ENCODE measurements at regions not wholly inside any gene's neighbourhood (a gene's known extent, or its start where the extent isn't known, plus 50 kb on each side); places are given as distances from the start of the nearest gene placed in this dataset.

DNA sequence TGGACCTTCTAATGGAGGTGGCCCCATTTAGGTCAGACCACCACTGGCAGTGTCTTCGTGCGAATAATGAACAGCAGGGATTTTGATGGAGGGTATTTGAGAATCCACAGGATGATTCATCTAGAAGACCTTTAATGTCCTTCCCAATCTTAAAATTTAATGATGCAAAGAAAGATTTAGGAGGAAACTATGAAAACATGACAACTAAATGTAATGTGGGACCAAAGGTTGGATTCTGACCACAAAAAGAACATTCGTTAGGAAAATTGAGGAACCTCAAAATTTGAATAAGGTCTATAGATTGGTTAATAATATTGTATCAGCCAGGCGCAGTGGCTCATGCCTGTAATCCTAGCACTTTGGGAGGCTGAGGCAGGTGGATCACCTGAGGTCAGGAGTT is 78.2 kb upstream of the TMPO start:
- H3K9ac ChIP-seq (ENCODE audit: low read length) = no peak overlapping the region

DNA sequence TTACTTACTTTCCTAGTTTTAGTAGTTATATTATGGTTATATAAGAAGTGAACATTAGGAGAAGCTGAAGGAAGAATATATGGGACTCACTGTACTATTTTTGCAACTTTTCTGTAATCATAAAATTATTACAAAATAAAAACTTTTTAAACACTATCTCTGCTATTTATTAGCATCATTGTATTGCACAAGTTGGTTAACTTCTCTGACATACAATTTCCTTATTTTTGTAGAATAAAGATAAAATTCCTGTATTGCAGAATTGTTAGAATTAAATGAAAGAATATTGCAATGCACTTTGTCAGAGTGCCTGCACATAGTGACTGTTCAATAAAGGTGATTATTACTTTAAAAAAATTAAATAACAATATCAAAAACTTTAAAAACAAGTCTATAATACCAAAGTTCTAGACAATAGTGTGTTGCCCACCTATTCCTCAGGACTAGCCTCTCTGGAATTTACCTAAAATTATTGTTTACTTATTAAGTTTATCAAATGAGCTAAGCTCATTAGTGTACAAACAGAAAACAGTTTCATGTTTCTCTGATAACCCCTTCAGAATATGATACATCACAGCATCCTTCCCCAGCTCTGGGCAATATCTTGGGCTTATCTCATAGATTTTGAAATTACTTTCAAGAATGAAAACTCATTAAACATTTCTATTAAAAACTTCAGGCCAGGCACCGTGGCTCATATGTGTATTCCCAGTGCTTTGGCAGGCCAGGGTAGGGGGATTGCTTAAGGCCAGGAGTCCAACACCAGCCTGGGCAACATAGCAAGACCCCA is 77.4 kb upstream of the TMPO start:
- Histone ChIP-seq H3K9me2 (ENCODE audit: insufficient read depth, low read length) (no peaks in the 10 kb centered on the region), H3K79me2 (replicated peaks; ENCODE audit: insufficient read depth, low read length) (no peaks in the 10 kb centered on the region), H3K36me3 (ENCODE audit: insufficient read depth, low read length) (no peaks in the 10 kb centered on the region), H3K4me3 (ENCODE audit: low read length) (no peak overlapping the region), H3K27me3 (ENCODE audit: insufficient read depth, low read depth, low read length) (no peaks in the 10 kb centered on the region), H3K4me2 (ENCODE audit: low read length) (no peak overlapping the region), H3K9ac (ENCODE audit: low read length) (no peak overlapping the region), H3K9me3 (ENCODE audit: low read length) (no peaks in the 10 kb centered on the region), H3K27ac (ENCODE audit: low read length) (no peak overlapping the region), H4K20me1 (ENCODE audit: insufficient read depth) (no peaks in the 10 kb centered on the region), H2AFZ (ENCODE audit: low read depth, low read length) (no peak overlapping the region), H3F3A (ENCODE audit: insufficient read depth, low read length, poor library complexity, severe bottlenecking) (no peaks in the 10 kb centered on the region)
- no peak for TF ChIP-seq POLR2AphosphoS5 (IDR thresholded peaks at IDR 0.05)
- no peak for TF ChIP-seq EZH2 (IDR thresholded peaks at IDR 0.05; ENCODE audit: borderline replicate concordance, insufficient read depth, low read length, poor library complexity, severe bottlenecking)

More for the DNA sequence above, 78.2 kb upstream of the TMPO start:
- Histone ChIP-seq H3K9me3 (ENCODE audit: low read length) (no peaks in the 10 kb centered on the region), H4K20me1 (ENCODE audit: insufficient read depth) (no peaks in the 10 kb centered on the region), H3K79me2 (replicated peaks; ENCODE audit: insufficient read depth, low read length) (no peaks in the 10 kb centered on the region), H3K27ac (ENCODE audit: low read length) (no peak overlapping the region), H2AFZ (ENCODE audit: low read depth, low read length) (no peak overlapping the region), H3K9me2 (ENCODE audit: insufficient read depth, low read length) (no peaks in the 10 kb centered on the region), H3K27me3 (ENCODE audit: insufficient read depth, low read depth, low read length) (no peaks in the 10 kb centered on the region), H3K36me3 (ENCODE audit: insufficient read depth, low read length) (no peaks in the 10 kb centered on the region), H3F3A (ENCODE audit: insufficient read depth, low read length, poor library complexity, severe bottlenecking) (no peaks in the 10 kb centered on the region), H3K4me3 (ENCODE audit: low read length) (no peak overlapping the region), H3K4me2 (ENCODE audit: low read length) (no peak overlapping the region)
- no peak for TF ChIP-seq REST (IDR thresholded peaks at IDR 0.05; ENCODE audit: borderline replicate concordance)
- TF ChIP-seq CTCF (IDR thresholded peaks at IDR 0.05; ENCODE audit: poor library complexity, severe bottlenecking) = no peak

DNA sequence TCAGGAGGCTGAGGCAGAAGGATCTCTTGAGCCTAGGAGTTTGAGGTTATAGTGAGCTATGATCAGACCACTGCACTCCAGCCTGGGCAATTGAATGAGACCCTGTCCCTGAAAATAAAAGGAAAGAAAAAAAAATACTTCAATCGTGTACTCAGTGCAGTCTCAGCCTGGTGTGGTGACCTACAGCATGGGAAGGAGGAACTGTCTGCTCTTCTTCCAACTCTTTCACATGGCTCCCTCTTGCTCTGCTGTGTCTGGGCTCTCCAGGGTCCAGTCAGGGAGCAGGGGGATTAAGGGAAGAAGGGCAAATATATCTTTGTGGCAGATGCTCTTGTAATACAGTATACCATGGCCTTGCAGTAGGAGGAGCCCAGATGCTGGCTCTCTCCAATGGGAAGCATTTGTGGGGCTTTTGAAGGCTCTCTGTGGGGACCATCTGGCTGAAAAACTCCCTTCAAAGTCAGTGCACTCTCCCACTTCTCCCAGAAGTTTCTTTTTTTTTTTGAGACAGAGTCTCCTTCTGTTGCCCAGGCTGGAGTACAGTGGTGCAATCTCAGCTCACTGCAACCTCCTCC is 76.6 kb upstream of the TMPO start:
- Histone ChIP-seq H3K9me3 (ENCODE audit: low read length) (no peaks in the 10 kb centered on the region), H3K79me2 (replicated peaks; ENCODE audit: insufficient read depth, low read length) (no peaks in the 10 kb centered on the region), H3K27ac (ENCODE audit: low read length) (no peak overlapping the region), H2AFZ (ENCODE audit: low read depth, low read length) (no peak overlapping the region), H3K27me3 (ENCODE audit: insufficient read depth, low read depth, low read length) (no peaks in the 10 kb centered on the region), H3K36me3 (ENCODE audit: insufficient read depth, low read length) (no peaks in the 10 kb centered on the region), H4K20me1 (ENCODE audit: insufficient read depth) (no peaks in the 10 kb centered on the region), H3K9me2 (ENCODE audit: insufficient read depth, low read length) (no peaks in the 10 kb centered on the region), H3K4me2 (ENCODE audit: low read length) (no peak overlapping the region), H3K9ac (ENCODE audit: low read length) (no peak overlapping the region), H3K4me3 (ENCODE audit: low read length) (no peak overlapping the region), H3F3A (ENCODE audit: insufficient read depth, low read length, poor library complexity, severe bottlenecking) (no peaks in the 10 kb centered on the region)
- TF ChIP-seq POLR2AphosphoS5 (IDR thresholded peaks at IDR 0.05) (no peak), MXI1 (conservative IDR thresholded peaks at IDR 0.05; ENCODE audit: poor library complexity, severe bottlenecking) (no peak), CTCF (IDR thresholded peaks at IDR 0.05; ENCODE audit: poor library complexity, severe bottlenecking) (no peak)

All from neural cell (in vitro differentiated cells).